ENCODE measurements at regions not wholly inside any gene's neighbourhood (a gene's known extent, or its start where the extent isn't known, plus 50 kb on each side); places are given as distances from the start of the nearest gene placed in this dataset.

DNA sequence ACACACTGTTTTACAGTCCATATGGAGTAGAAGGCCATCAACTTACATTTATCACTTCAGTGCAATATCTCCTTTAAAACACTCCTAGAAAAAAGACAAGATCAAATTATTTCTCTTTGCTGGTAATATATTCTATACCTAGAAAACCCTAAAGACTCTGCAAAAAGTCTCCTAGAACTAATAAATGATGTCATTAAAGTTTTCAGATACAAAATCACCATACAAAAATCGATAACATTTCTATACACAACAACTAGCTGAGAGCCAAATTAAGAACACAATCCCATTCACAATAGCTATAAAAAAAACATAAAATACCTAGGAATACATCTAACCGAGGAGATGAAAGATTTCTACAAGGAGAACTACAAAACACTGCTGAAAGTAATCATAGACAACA is 300.3 kb downstream of the CETN3 start:
- intact Hi-C loops (cut with DNase I) = no loop called here
- Histone ChIP-seq H3K27me3 (no peaks in the 10 kb centered on the region), H3K9me3 (no peaks in the 10 kb centered on the region), H3K36me3 (no peaks in the 10 kb centered on the region), H3K4me3 (no peak overlapping the region), H3K27ac (no peak overlapping the region), H3K4me1 (no peaks in the 10 kb centered on the region)
- DNase-seq = no peak
- TF ChIP-seq, protein P1, sequence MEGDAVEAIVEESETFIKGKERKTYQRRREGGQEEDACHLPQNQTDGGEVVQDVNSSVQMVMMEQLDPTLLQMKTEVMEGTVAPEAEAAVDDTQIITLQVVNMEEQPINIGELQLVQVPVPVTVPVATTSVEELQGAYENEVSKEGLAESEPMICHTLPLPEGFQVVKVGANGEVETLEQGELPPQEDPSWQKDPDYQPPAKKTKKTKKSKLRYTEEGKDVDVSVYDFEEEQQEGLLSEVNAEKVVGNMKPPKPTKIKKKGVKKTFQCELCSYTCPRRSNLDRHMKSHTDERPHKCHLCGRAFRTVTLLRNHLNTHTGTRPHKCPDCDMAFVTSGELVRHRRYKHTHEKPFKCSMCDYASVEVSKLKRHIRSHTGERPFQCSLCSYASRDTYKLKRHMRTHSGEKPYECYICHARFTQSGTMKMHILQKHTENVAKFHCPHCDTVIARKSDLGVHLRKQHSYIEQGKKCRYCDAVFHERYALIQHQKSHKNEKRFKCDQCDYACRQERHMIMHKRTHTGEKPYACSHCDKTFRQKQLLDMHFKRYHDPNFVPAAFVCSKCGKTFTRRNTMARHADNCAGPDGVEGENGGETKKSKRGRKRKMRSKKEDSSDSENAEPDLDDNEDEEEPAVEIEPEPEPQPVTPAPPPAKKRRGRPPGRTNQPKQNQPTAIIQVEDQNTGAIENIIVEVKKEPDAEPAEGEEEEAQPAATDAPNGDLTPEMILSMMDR (IDR thresholded peaks at IDR 0.05) = no peak
- TF ChIP-seq POLR2A (IDR thresholded peaks at IDR 0.05) (no peak), POLR2AphosphoS5 (IDR thresholded peaks at IDR 0.05) (no peak), EP300 (IDR thresholded peaks at IDR 0.05) (no peak)
- WGBS, 2 donors = 41 to 46% methylated on average over 2 of the region's 2 CpGs

DNA sequence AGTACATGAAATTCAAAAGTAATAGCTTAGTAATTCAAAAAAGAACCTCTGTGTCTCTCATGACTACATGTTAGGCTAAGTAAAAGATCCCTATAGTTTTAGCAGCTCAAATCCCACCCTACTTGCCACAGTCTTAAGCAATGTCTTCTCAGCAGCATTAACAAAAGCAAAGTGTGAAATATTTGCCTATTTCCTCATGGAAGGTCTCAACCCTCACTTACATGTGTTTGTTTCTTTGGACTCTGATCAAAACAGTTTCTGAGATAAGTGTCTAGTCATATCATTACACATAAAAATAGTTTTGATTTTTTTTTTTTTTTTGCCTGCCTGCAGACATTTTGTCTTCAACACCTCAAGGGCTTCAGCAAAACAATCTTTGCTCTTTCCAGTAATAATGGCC is 310.5 kb downstream of the CETN3 start:
- peaks cover 0 to 16% (median 12%) of the 10 kb centered on the region in 4 donors for H3K4me1 ChIP-seq
- no peaks in the 10 kb centered on the region for H3K9me3 ChIP-seq
- H3K27ac ChIP-seq = no peak overlapping the region
- no peak for DNase-seq
- no peak overlapping the region for H3K4me3 ChIP-seq
- intact Hi-C loops (cut with DNase I) = no loop called here
- H3K27me3 ChIP-seq = no peaks in the 10 kb centered on the region
- TF ChIP-seq, protein P1 (IDR thresholded peaks at IDR 0.05) = no peak
- TF ChIP-seq EP300 (IDR thresholded peaks at IDR 0.05) (no peak), POLR2A (IDR thresholded peaks at IDR 0.05) (no peak), POLR2AphosphoS5 (IDR thresholded peaks at IDR 0.05) (no peak)
- no peaks in the 10 kb centered on the region for H3K36me3 ChIP-seq

DNA sequence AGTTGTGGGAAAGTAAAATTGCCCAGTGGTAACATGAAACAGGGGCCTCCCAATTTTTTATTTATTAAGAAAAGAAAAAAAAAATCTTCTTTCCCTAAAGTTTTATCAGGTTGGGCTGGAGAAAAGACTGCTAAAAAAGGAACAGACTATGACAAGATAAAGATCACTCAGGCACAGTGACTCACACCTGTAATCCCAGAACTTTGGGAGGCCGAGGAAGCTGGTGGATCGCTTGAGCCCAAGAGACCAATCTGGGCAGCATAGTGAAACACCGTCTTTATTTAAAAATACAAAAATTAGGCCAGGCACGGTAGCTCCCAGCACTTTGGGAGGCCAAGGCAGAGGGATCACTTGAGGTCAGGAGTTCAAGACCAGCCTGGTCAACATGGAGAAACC is 312.5 kb downstream of the CETN3 start:
- TF ChIP-seq, protein P1 (IDR thresholded peaks at IDR 0.05) = no peak
- 96 to 97% methylated on average over 4 of the region's 4 CpGs for WGBS, 2 donors
- Histone ChIP-seq H3K27me3 (no peaks in the 10 kb centered on the region), H3K4me1 (peaks cover 0 to 30% (median 19%) of the 10 kb centered on the region in 4 donors), H3K9me3 (no peaks in the 10 kb centered on the region), H3K4me3 (no peak overlapping the region), H3K27ac (no peak overlapping the region), H3K36me3 (no peaks in the 10 kb centered on the region)
- no peak for DNase-seq
- intact Hi-C loops (cut with DNase I) = no loop called here

- WGBS, 2 donors = 88 to 94% methylated on average over 6 of the region's 6 CpGs
- intact Hi-C loops (cut with DNase I) = no loop called here
- DNase-seq = no peak
- no peaks in the 10 kb centered on the region for H3K36me3 ChIP-seq
- no peaks in the 10 kb centered on the region for H3K27me3 ChIP-seq
- H3K9me3 ChIP-seq = no peaks in the 10 kb centered on the region
- H3K4me3 ChIP-seq = no peak overlapping the region
- peaks cover 0 to 30% (median 19%) of the 10 kb centered on the region in 4 donors for H3K4me1 ChIP-seq
- TF ChIP-seq, protein P1 (IDR thresholded peaks at IDR 0.05) = no peak
- TF ChIP-seq EP300 (IDR thresholded peaks at IDR 0.05) (no peak), POLR2AphosphoS5 (IDR thresholded peaks at IDR 0.05) (no peak), POLR2A (IDR thresholded peaks at IDR 0.05) (no peak)
- no peak overlapping the region for H3K27ac ChIP-seq
These were observed 313.0 kb downstream of the CETN3 start for GRCh38 chr5:90096415-90097081.
